ENCODE measurements at regions not wholly inside any gene's neighbourhood (a gene's known extent, or its start where the extent isn't known, plus 50 kb on each side); places are given as distances from the start of the nearest gene placed in this dataset.

DNA sequence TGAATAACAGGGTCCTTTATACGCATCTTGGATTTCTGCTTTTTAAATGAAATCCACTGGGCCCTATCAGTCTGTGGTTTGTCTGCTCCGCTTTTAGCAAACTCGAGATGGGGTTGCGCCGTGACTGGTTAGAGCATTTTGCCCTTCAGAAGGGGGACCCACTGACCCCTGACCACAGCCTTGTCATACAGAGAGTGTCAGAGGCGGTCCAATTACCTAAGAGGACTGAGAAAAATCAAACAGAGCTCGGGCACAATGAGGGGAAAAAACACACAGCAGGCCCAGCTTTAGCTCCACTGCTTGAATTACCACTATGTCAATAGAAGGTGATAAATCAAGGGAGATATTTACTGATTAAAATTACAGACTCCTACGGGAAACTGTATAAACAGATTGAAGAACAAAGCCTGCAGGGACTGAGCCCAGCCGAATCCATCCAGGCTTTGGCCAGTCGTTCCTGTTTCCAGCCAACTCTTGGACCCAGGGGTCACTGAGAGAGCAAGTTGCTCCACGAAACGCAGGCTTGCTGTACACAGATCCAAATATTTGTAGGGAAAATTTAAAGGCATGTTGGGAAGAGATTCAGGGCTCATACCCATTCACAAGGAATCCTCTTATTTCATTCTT is 131.9 kb upstream of the ZFHX3 start:
- Histone ChIP-seq H3K27me3 (no peaks in the 10 kb centered on the region), H3K9ac (no peak overlapping the region), H3K4me1 (peaks cover 12% of the 10 kb centered on the region), H3K27ac (no peak overlapping the region), H3K4me3 (no peak overlapping the region), H3K9me3 (no peaks in the 10 kb centered on the region), H3K36me3 (no peaks in the 10 kb centered on the region), H3K4me2 (peak overlapping the region; percentile 52), H4K20me1 (no peaks in the 10 kb centered on the region)
- no peak for TF ChIP-seq Cebpa-rat (IDR thresholded peaks at IDR 0.05)

DNA sequence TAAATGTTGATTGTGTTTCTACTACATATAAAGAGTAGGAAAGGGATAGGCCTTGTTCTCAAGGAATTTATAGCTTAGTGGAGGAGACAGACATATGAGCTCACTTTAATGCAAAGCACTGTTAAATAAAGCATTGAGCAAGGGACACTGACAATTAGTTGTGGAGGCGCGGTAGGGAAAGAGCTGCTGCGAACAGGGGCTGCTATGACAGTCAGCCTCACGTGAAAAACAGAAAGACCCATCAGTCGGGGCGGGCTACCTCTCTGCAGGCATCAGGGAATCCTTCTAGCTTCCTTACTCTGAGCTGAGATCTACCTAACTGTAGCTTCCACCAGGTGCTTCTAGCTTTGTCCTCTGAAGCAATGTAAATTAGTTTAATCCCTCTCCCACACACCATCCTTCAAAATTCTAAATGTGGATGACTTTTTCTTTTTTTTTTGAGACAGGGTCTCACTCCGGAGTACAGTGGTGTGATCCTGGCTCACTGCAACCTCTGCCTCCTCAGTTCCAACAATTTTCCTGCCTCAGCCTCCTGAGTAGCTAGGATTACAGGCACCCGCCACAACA is 129.9 kb upstream of the ZFHX3 start:
- Histone ChIP-seq H3K4me1 (peaks cover 14% of the 10 kb centered on the region), H3K4me2 (no peak overlapping the region), H4K20me1 (no peaks in the 10 kb centered on the region), H3K27ac (no peak overlapping the region), H3K9ac (no peak overlapping the region), H3K9me3 (no peaks in the 10 kb centered on the region), H3K4me3 (no peak overlapping the region), H3K27me3 (no peaks in the 10 kb centered on the region), H3K36me3 (no peaks in the 10 kb centered on the region)
- TF ChIP-seq Cebpa-rat (IDR thresholded peaks at IDR 0.05): no peak

DNA sequence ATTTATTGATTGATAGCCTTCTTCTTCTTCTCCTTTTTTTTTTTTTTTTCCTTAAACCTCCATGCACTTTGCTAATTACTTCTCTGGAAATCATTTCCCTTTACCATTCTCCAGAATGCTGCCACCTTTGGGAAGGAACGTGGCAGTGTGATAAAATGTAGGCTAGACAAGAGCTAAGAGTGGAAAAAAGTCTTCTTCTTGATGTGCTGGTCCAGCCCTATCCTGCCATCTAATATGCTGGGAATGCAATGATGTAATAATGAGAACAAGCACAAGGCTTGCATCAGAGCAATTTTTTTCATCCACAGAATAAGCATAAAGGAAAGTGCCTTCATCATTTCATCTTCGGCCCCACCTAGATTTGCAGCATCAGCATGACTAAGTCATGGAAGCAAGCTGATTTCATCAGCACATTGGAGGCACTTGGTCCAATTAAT is 128.7 kb upstream of the ZFHX3 start:
- Histone ChIP-seq H3K27me3 (no peaks in the 10 kb centered on the region), H3K36me3 (no peaks in the 10 kb centered on the region), H3K9me3 (no peaks in the 10 kb centered on the region), H3K9ac (no peak overlapping the region), H3K4me2 (no peak overlapping the region), H4K20me1 (no peaks in the 10 kb centered on the region), H3K4me3 (no peak overlapping the region), H3K27ac (no peak overlapping the region), H3K4me1 (peaks cover 16% of the 10 kb centered on the region)
- no peak for TF ChIP-seq Cebpa-rat (IDR thresholded peaks at IDR 0.05)

DNA sequence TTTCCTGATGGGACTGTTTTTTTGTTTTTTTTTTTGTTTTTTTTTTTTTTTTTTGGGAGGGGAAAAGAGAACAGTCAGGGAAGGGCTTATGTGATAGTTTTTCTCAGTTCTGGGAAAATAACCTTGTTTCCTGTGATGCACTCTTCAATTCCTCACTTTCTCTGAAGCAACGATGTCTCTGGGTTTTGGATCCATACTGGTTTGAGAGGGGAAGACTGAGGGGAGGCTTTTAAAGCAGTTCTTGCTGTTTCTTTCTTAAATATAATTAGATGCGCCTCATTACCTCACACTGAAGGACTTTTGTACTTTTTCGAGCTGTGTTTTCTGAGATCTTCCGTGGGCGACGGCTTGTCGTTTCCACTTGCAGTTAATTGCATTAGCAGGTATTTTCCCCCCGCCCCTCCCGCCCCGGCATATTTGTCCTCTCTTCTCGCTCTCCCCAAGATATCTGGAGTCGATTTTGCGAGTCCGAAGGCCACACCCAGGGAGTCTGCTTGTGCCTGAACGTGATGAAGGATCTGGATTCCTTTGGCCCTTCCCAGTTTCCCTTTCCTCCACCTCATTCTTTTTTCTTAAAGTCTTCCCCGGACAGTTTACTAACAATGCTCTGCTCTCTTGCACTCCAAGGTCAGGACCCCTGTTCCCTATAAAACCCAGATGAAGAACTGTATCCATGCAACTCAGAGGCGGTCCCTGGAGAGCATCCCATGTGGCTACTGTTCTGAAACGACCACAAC is 125.2 kb upstream of the ZFHX3 start:
- Histone ChIP-seq H3K4me2 (no peak overlapping the region), H4K20me1 (no peaks in the 10 kb centered on the region), H3K27me3 (no peaks in the 10 kb centered on the region), H3K9me3 (no peaks in the 10 kb centered on the region), H3K9ac (no peak overlapping the region), H3K4me3 (no peak overlapping the region), H3K36me3 (no peaks in the 10 kb centered on the region), H3K27ac (no peak overlapping the region), H3K4me1 (peaks cover 4% of the 10 kb centered on the region; the same call in 1 of the 2 replicates)
- TF ChIP-seq Cebpa-rat (IDR thresholded peaks at IDR 0.05): no peak

DNA sequence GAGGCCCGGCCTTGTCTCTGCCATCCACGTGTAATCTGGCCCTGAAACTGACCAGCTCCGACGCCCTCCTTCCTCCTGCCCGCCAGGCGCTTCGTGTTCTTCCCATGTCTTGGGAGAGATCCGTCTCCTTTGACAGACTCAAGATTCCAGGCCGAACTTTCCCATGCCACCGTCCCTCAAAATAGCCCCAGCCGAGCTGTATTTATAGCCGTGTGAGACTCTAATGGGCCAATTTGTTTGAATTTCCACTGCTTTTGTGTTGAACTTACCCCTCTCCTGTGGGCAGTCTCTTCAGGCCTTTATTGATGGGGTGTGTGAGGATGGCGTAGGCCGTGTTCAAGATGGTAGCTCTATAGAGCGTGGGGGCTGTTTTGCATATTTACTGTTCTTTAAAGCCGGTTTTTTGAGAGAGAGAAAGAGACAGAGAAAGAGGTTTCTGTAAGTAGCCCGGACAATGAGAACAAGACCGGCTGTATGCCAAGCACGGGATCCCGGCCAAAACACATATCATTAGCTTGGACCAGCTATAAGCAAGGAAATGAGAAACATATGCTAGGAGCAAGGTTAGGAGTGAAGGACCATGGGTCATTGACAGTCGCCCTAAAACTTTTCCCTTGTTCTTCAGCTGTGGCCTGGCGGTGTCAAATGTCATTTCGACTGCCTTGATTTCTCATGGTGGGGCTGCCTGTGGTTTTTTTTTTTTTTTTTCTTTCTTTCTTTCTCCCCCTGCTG is 124.5 kb upstream of the ZFHX3 start:
- H3K4me3 ChIP-seq: no peak overlapping the region
- H3K4me1 ChIP-seq: peaks cover 4% of the 10 kb centered on the region; the same call in 1 of the 2 replicates
- H3K9ac ChIP-seq: no peak overlapping the region
- H3K27me3 ChIP-seq: no peaks in the 10 kb centered on the region
- H3K27ac ChIP-seq: no peak overlapping the region
- TF ChIP-seq Cebpa-rat (IDR thresholded peaks at IDR 0.05): no peak
- H3K9me3 ChIP-seq: no peaks in the 10 kb centered on the region
- no peaks in the 10 kb centered on the region for H3K36me3 ChIP-seq
- H4K20me1 ChIP-seq: no peaks in the 10 kb centered on the region
- no peak overlapping the region for H3K4me2 ChIP-seq

DNA sequence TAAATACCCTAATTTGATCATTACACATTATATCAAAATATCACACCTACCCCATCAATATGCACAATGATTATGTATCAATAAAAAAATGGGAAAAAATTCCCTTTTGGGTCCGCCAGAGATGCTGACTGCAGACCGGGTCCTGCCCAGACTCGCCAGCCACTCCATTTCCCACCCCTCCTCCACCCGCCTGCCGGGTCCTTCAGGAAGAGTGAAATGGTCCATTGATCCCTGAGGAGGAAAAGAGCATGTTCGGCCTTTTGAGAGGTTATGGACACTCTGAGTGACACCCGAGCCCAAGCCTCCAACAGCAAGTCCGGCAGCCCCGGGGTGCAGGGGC is 123.9 kb upstream of the ZFHX3 start:
- Histone ChIP-seq H3K36me3 (no peaks in the 10 kb centered on the region), H3K9ac (no peak overlapping the region), H3K4me3 (no peak overlapping the region), H4K20me1 (no peaks in the 10 kb centered on the region), H3K4me1 (peaks cover 4% of the 10 kb centered on the region; the same call in 1 of the 2 replicates), H3K27me3 (no peaks in the 10 kb centered on the region), H3K9me3 (no peaks in the 10 kb centered on the region), H3K4me2 (no peak overlapping the region), H3K27ac (no peak overlapping the region)
- no peak for TF ChIP-seq Cebpa-rat (IDR thresholded peaks at IDR 0.05)

DNA sequence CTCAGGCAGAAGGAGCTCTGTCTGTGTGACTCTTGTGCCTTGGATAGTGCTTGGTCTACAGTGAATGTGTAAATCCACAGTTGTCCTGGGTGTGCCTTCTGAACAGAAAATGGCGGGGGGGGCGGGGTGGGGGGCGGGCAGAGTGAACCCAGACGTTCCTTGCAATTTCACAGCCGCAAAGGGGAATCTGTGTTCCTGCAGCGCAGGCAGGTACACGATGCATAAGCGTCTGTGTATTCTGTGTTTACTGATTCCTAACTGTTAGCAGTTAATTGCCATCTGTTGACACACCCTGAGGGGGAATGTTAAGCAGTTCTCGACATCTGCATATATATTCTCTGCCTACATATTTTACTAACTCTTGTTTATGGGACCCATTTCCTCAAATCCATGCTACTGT is 123.5 kb upstream of the ZFHX3 start:
- Histone ChIP-seq H3K27ac (no peak overlapping the region), H3K9ac (no peak overlapping the region), H4K20me1 (no peaks in the 10 kb centered on the region), H3K9me3 (no peaks in the 10 kb centered on the region), H3K4me2 (no peak overlapping the region), H3K36me3 (no peaks in the 10 kb centered on the region), H3K27me3 (no peaks in the 10 kb centered on the region), H3K4me3 (no peak overlapping the region), H3K4me1 (peaks cover 9% of the 10 kb centered on the region)
- no peak for TF ChIP-seq Cebpa-rat (IDR thresholded peaks at IDR 0.05)

DNA sequence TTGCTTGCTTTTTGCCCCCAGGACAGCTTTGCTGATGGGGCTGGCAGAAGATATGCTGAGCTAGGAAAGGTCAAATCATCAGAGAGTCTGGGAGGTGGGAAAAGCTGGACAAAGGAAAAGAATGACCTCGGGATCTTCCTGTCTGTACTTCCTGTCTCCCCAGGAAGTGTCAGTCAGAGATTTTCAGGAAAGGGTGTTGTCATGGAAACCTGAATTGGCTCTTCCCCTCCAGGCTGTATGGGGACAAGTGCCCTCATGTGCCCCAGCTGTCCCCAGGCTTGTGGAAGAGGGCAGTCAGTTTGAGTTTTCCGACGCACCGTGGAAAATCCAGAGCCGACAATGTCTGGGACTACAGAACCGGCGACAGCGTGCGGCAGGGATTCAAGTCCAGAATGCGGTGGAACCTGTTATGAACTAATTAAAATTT is 122.7 kb upstream of the ZFHX3 start:
- Histone ChIP-seq H3K4me1 (peaks cover 15% of the 10 kb centered on the region), H3K4me2 (no peak overlapping the region), H3K4me3 (no peak overlapping the region), H3K27me3 (no peaks in the 10 kb centered on the region), H3K36me3 (no peaks in the 10 kb centered on the region), H3K27ac (no peak overlapping the region), H3K9me3 (no peaks in the 10 kb centered on the region), H4K20me1 (no peaks in the 10 kb centered on the region), H3K9ac (no peak overlapping the region)
- no peak for TF ChIP-seq Cebpa-rat (IDR thresholded peaks at IDR 0.05)

DNA sequence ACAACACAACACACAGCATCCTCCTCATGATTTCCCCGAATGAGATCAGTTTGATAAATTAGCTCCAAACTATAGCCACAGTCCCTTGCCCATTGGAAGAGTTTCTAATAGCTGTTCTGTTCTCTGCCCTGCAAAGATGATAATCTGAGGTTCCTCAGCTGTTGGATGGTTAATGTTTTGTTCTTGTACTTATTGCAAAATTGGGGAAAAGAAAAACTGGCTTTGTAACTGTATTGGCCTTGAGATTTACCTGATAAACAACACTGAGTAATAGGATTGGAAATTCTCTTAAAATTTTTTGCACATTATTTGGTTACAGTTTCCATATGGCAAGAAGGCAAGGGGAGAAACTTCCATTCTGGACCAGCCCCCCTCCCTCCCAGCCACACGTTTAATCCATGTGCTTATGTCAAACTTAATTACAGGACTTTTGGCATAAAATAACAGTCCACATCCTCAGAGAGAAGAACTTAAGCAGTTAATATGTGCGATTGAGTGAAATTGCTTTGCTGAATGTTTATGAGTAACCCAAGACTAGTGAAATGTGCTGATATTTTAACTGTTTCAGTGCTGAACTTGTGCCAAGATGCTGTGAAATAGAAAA is 119.1 kb upstream of the ZFHX3 start:
- no peaks in the 10 kb centered on the region for H3K9me3 ChIP-seq
- H3K4me3 ChIP-seq: no peak overlapping the region
- H4K20me1 ChIP-seq: no peaks in the 10 kb centered on the region
- H3K9ac ChIP-seq: no peak overlapping the region
- no peak for TF ChIP-seq Cebpa-rat (IDR thresholded peaks at IDR 0.05)
- H3K27ac ChIP-seq: no peak overlapping the region
- peaks cover 11% of the 10 kb centered on the region for H3K4me1 ChIP-seq
- H3K4me2 ChIP-seq: peak overlapping the region; percentile 53
- H3K36me3 ChIP-seq: no peaks in the 10 kb centered on the region
- no peaks in the 10 kb centered on the region for H3K27me3 ChIP-seq

Measured in BLaER1 (cell line).